ENCODE measurements at regions not wholly inside any gene's neighbourhood (a gene's known extent, or its start where the extent isn't known, plus 50 kb on each side); places are given as distances from the start of the nearest gene placed in this dataset.

DNA sequence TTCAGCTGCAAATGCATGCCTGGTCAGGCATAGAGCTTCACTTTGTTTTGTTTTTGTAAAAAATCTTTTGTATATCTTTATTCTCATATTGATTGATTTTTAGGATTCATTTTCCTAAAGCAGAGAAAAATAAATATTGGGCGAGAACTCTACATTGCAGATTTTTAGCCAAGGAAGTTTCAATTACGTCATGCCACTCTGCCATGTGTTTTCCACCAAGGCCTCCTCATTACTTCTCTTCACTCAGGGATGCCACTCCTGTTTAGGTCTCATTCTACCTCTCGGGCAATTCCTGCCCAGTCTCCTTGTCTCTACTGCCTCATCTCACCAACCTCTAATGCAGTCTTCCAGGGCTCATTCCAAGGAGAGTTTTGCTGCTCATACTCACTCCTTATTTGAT lies 497.3 kb upstream of the SPTLC3 start (continued):
- TF ChIP-seq, protein P1, sequence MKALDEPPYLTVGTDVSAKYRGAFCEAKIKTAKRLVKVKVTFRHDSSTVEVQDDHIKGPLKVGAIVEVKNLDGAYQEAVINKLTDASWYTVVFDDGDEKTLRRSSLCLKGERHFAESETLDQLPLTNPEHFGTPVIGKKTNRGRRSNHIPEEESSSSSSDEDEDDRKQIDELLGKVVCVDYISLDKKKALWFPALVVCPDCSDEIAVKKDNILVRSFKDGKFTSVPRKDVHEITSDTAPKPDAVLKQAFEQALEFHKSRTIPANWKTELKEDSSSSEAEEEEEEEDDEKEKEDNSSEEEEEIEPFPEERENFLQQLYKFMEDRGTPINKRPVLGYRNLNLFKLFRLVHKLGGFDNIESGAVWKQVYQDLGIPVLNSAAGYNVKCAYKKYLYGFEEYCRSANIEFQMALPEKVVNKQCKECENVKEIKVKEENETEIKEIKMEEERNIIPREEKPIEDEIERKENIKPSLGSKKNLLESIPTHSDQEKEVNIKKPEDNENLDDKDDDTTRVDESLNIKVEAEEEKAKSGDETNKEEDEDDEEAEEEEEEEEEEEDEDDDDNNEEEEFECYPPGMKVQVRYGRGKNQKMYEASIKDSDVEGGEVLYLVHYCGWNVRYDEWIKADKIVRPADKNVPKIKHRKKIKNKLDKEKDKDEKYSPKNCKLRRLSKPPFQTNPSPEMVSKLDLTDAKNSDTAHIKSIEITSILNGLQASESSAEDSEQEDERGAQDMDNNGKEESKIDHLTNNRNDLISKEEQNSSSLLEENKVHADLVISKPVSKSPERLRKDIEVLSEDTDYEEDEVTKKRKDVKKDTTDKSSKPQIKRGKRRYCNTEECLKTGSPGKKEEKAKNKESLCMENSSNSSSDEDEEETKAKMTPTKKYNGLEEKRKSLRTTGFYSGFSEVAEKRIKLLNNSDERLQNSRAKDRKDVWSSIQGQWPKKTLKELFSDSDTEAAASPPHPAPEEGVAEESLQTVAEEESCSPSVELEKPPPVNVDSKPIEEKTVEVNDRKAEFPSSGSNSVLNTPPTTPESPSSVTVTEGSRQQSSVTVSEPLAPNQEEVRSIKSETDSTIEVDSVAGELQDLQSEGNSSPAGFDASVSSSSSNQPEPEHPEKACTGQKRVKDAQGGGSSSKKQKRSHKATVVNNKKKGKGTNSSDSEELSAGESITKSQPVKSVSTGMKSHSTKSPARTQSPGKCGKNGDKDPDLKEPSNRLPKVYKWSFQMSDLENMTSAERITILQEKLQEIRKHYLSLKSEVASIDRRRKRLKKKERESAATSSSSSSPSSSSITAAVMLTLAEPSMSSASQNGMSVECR (CRISPR knock-in tag; IDR thresholded peaks at IDR 0.05; ENCODE audit: borderline replicate concordance) = no peak

DNA sequence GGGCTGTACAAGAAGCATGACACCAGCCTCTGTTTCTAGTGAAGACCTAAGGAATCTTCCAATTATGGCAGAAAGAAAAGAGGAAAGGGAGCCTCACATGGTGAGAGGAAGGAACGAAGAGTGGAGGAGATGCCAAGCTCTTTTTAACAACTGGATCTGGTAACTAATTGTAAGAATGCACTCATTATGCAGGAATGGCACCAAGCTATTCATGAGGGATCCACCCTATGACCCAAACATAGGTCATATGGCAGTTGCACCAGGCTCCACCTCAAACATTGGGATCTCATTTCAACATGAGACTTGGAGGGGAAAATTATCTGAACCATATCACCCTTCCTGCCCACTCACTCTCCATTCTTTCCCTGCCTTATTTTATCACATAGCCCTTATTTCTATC lies 496.0 kb upstream of the SPTLC3 start:
- Mint-ChIP-seq H3K36me3 (no peaks in the 10 kb centered on the region), H3K9me3 (no peaks in the 10 kb centered on the region), H3K4me3 (no peak overlapping the region), H3K27ac (no peak overlapping the region), H3K4me1 (peaks cover 9% of the 10 kb centered on the region), H3K27me3 (ENCODE audit: low read depth) (no peaks in the 10 kb centered on the region; the same call in 1 of the 2 replicates)
- DNase-seq (ENCODE audit: low spot score) = no peak
- CTCF ChIA-PET = no interaction called here
- TF ChIP-seq, protein P2, sequence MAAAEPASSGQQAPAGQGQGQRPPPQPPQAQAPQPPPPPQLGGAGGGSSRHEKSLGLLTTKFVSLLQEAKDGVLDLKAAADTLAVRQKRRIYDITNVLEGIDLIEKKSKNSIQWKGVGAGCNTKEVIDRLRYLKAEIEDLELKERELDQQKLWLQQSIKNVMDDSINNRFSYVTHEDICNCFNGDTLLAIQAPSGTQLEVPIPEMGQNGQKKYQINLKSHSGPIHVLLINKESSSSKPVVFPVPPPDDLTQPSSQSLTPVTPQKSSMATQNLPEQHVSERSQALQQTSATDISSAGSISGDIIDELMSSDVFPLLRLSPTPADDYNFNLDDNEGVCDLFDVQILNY (CRISPR knock-in tag; IDR thresholded peaks at IDR 0.05) = no peak
- TF ChIP-seq, protein P3, sequence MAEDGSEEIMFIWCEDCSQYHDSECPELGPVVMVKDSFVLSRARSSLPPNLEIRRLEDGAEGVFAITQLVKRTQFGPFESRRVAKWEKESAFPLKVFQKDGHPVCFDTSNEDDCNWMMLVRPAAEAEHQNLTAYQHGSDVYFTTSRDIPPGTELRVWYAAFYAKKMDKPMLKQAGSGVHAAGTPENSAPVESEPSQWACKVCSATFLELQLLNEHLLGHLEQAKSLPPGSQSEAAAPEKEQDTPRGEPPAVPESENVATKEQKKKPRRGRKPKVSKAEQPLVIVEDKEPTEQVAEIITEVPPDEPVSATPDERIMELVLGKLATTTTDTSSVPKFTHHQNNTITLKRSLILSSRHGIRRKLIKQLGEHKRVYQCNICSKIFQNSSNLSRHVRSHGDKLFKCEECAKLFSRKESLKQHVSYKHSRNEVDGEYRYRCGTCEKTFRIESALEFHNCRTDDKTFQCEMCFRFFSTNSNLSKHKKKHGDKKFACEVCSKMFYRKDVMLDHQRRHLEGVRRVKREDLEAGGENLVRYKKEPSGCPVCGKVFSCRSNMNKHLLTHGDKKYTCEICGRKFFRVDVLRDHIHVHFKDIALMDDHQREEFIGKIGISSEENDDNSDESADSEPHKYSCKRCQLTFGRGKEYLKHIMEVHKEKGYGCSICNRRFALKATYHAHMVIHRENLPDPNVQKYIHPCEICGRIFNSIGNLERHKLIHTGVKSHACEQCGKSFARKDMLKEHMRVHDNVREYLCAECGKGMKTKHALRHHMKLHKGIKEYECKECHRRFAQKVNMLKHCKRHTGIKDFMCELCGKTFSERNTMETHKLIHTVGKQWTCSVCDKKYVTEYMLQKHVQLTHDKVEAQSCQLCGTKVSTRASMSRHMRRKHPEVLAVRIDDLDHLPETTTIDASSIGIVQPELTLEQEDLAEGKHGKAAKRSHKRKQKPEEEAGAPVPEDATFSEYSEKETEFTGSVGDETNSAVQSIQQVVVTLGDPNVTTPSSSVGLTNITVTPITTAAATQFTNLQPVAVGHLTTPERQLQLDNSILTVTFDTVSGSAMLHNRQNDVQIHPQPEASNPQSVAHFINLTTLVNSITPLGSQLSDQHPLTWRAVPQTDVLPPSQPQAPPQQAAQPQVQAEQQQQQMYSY (CRISPR knock-in tag; IDR thresholded peaks at IDR 0.05) = no peak
- TF ChIP-seq, protein P4, sequence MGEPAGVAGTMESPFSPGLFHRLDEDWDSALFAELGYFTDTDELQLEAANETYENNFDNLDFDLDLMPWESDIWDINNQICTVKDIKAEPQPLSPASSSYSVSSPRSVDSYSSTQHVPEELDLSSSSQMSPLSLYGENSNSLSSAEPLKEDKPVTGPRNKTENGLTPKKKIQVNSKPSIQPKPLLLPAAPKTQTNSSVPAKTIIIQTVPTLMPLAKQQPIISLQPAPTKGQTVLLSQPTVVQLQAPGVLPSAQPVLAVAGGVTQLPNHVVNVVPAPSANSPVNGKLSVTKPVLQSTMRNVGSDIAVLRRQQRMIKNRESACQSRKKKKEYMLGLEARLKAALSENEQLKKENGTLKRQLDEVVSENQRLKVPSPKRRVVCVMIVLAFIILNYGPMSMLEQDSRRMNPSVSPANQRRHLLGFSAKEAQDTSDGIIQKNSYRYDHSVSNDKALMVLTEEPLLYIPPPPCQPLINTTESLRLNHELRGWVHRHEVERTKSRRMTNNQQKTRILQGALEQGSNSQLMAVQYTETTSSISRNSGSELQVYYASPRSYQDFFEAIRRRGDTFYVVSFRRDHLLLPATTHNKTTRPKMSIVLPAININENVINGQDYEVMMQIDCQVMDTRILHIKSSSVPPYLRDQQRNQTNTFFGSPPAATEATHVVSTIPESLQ (CRISPR knock-in tag; IDR thresholded peaks at IDR 0.05) = no peak
- TF ChIP-seq JAZF1 (CRISPR knock-in tag; IDR thresholded peaks at IDR 0.05) = no peak
- TF ChIP-seq ZNF396 (CRISPR knock-in tag; IDR thresholded peaks at IDR 0.05; ENCODE audit: borderline replicate concordance) = no peak
- TF ChIP-seq FOXJ3 (CRISPR knock-in tag; IDR thresholded peaks at IDR 0.05; ENCODE audit: borderline replicate concordance) = no peak
- TF ChIP-seq, protein P5, sequence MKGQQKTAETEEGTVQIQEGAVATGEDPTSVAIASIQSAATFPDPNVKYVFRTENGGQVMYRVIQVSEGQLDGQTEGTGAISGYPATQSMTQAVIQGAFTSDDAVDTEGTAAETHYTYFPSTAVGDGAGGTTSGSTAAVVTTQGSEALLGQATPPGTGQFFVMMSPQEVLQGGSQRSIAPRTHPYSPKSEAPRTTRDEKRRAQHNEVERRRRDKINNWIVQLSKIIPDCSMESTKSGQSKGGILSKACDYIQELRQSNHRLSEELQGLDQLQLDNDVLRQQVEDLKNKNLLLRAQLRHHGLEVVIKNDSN (CRISPR knock-in tag; IDR thresholded peaks at IDR 0.05) = no peak
- no peak for TF ChIP-seq CBFB (CRISPR knock-in tag; IDR thresholded peaks at IDR 0.05; ENCODE audit: low read depth)
- TF ChIP-seq, protein P6, sequence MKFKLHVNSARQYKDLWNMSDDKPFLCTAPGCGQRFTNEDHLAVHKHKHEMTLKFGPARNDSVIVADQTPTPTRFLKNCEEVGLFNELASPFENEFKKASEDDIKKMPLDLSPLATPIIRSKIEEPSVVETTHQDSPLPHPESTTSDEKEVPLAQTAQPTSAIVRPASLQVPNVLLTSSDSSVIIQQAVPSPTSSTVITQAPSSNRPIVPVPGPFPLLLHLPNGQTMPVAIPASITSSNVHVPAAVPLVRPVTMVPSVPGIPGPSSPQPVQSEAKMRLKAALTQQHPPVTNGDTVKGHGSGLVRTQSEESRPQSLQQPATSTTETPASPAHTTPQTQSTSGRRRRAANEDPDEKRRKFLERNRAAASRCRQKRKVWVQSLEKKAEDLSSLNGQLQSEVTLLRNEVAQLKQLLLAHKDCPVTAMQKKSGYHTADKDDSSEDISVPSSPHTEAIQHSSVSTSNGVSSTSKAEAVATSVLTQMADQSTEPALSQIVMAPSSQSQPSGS (CRISPR knock-in tag; IDR thresholded peaks at IDR 0.05; ENCODE audit: borderline replicate concordance, low read depth) = no peak
- no peak for TF ChIP-seq JUN (CRISPR knock-in tag; IDR thresholded peaks at IDR 0.05)
- no peak for TF ChIP-seq SOX15 (CRISPR knock-in tag; IDR thresholded peaks at IDR 0.05)
- no peak for TF ChIP-seq SMAD3 (CRISPR knock-in tag; IDR thresholded peaks at IDR 0.05; ENCODE audit: borderline replicate concordance)
- no peak for TF ChIP-seq GTF2I (CRISPR knock-in tag; conservative IDR thresholded peaks at IDR 0.05)
- no peak for TF ChIP-seq PRRX2 (CRISPR knock-in tag; IDR thresholded peaks at IDR 0.05)
- TF ChIP-seq RORB (CRISPR knock-in tag; IDR thresholded peaks at IDR 0.05) = no peak
- POLR2A ChIA-PET = interaction anchor here (0.6 kb wide), 1 partner anchor 886 kb away, joined by 3 read pairs; no protein-coding TSS in a partner anchor
- no peak for ATAC-seq

Data from WTC11 (cell line).